Left renal pelvis (tissue), 4 donors: ENCODE measurements at regions not wholly inside any gene's neighbourhood (a gene's known extent, or its start where the extent isn't known, plus 50 kb on each side); places are given as distances from the start of the nearest gene placed in this dataset.
"Not testable (repeated sequence)": the region's sequence is repeated elsewhere in the genome, so short reads cannot be mapped to it uniquely, and the experiment has no call there.

Source experiments
- DNase-seq, 4 donors: peaks; one replicate each; pipeline ENCODE4 v3.0.0-alpha.2; 2013; ENCODE audit warnings: low read depth in 4 of 4, low spot score in 3 of 4

DNA sequence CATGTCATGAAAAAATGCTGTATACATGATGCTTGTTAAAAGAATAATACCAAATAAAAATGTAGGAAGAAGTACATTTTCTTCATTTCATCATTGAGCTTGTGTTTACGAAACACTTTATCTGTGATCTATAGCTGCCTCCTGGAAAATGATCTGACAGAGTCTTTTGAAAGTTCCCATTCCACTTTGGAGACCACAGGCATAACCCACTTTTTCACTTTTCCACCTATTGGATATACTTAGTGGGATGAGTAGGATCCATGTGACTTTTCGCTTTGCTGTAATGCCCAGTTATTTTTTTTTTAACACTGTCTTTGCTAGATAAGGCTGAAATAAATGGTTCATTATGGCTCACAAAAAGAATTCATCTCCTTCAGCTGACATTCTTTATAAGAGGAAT, 773.0 kb upstream of the AMELY start:
- DNase-seq: no peak

DNA sequence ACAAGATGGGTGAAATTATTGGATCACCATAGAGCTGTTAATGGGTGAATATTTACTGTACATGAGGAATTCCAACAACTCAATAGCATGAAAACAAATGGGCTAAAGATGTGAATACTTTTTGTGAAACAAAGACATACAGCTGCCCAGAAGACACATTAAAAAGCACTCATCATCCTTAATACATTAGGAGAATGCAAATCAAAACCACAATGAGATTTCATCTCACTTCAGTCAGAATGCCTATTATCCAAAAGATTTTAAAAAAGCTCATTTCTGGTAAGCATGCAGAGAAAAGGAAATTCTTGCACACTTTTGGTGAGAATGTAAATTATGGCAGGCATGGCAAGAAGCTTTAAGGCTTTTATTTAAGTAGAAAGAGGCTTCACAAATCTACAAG, 770.8 kb upstream of the AMELY start:
- no peak for DNase-seq

DNA sequence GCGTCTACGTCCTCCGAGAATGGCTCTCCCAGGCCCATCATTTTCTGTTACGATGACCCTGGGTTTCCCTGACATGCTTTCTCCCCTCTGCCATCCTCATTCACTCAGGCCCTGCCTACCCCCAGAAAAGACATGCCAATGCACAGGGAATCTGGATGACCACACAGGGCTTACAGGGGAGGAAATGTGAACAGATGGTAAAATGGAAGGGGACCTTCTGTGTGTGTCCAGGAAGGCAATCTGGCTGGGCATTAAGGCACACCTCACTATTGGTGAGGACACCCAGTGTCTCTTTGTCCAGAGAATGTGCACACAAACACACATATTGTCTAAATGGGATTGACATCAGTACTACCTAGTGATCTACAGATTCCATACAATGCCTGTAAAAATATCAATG, 769.9 kb upstream of the AMELY start:
- DNase-seq: no peak

DNA sequence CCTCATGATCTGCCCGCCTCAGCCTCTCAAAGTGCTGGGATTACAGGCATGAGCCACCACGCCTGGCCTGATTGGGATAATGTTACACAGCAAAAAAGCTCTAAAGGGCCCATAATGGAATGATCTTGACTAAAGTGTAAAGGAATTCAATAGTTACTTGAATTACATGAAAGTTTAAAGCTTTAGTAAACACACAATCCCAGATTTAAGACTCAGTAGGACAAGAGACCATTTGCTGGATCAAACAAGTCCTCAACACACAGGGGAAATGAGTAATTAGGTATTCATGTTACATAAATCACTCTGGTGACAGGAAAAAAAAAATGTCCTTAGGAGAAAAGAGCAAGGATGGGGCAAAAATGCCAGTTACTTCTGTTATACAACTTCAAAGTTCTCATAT, 762.9 kb upstream of the AMELY start:
- DNase-seq: no peak

DNA sequence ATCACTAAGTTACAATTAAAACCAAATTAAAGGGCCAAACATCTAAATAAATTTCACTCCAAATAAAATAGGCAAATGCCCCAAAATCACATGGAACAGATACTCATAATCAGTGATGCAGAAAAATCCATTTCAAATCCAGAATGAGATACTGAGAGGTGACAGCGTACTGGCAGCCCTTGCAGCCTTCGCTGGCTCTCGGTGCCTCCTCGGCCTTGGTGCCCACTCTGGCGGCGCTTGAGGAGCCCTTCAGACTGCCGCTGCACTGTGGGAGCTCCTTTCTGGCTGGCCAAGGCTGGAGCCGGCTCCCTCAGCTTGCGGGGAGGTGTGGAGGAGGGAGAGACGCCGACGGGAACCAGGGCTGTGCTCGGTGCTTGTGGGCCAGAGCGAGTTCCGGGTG, 761.2 kb upstream of the AMELY start:
- DNase-seq: no peak

DNA sequence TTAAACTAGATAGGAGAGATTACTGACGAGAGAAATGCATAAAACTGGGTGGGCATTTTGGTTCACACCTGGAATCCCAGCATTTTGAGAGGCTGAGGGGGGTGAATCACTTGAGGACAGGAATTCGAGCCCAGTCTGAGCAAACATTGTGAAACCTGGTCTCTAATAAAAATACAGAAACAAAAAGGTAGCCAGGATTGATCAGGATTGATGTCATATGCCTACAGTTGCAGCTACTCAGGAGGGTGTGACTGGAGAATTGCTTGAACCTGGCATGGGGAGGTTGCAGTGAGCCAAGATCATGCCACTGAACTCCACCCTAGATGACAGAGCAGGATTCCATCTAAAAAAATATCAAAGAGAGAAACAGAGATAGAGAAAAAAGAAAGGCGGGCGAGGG, 751.7 kb upstream of the AMELY start:
- no peak for DNase-seq

DNA sequence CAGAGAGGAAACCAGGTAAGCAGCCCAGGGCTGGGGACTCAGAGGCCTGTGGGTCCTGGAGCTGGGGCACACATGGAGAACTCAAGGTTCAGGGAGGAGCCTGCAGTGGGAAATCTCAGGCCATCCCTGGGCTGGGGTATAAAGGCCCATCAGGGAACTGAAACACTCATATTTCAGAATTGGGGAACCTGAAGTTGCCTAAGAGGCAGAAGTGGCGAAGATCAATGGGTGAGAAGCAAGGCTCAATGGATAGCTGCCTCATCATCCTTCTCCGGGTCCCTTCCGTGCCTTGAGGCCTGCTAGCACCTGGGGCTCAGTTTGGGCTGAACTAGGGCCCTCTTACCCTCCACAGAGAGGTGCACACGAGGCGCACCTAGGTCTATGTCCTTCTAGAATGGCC, 747.5 kb upstream of the AMELY start:
- DNase-seq: no peak

DNA sequence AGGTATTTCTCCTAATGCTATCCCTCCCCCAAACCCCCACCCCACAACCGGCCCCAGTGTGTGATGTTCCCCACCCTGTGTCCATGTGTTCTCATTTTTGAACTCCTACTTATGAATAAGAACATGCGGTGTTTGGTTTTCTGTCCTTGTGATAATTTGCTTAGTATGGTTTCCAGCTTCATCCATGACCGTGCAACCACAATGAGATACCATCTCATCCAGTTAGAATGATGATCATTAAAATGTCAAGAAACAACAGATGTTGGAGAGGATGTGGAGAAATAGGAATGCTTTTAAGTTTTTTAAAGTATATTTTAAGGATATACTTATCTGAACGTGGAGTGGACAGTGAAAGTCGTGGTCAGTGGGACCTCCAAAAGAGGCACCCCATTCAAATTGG, 745.0 kb upstream of the AMELY start:
- no peak for DNase-seq

DNA sequence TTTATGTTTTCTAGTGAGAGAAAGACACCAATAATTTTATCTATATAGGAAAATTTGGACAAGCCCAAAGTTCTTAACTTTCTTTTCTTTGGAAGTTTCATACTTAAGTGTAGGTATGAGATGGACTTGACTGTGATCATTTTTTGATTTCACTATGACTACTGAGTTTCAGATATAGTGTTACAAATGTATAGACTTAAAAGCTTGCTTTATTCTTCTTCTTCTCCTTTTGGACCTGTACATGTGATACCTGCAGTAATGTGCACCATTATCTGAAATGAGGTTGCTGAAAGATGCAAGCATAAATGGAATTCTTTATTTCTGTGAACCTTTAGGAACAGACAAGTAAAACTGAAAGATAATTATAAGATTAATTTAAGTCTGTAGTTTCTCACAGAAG, 743.4 kb upstream of the AMELY start:
- no peak for DNase-seq

DNA sequence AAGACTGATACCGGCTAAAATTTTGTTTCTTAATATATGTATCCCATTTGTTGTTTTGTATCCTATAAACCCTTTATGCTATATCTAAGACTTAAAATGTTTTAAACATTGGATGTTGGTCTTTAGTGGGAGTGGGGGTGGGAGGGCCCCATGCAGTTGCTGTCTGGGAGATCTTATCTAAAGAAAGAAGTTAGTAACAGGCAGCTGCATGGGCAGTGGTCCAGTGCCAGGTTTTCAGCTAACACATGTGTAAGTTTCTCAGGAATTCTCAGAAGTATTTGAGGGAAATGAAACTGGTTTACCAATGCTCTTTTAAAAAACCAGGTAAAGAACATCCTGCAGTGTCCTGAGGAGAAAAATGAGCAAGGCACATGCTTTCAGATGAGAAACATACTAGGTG, 738.3 kb upstream of the AMELY start:
- not testable (repeated sequence) for DNase-seq
